ENCODE measurements at regions not wholly inside any gene's neighbourhood (a gene's known extent, or its start where the extent isn't known, plus 50 kb on each side); places are given as distances from the start of the nearest gene placed in this dataset.
"Not testable (repeated sequence)": the region's sequence is repeated elsewhere in the genome, so short reads cannot be mapped to it uniquely, and the experiment has no call there.

GRCh38 chr1:148049115-148049496 lies 103.0 kb downstream of the NBPF11 start:
- H3K4me3 ChIP-seq (ENCODE audit: low read depth, low read length): peak overlapping the region; percentile 52
- not testable (repeated sequence) for DNase-seq (ENCODE audit: low read depth)

GRCh38 chr1:148048423-148049114 lies 103.5 kb downstream of the NBPF11 start:
- H3K4me3 ChIP-seq (ENCODE audit: low read depth, low read length): peak overlapping the region; percentile 52

GRCh38 chr1:148045872-148046271 lies 106.2 kb downstream of the NBPF11 start:
- DNase-seq (ENCODE audit: low read depth); H3K4me3 ChIP-seq (ENCODE audit: low read depth, low read length): not testable (repeated sequence)

More at GRCh38 chr1:148048423-148049114, 103.5 kb downstream of the NBPF11 start:
- DNase-seq (ENCODE audit: low read depth): peak; percentile 30

GRCh38 chr1:148044495-148044894 lies 107.6 kb downstream of the NBPF11 start:
- not testable (repeated sequence) for H3K4me3 ChIP-seq (ENCODE audit: low read depth, low read length); DNase-seq (ENCODE audit: low read depth)

Data from fibroblast of villous mesenchyme (primary cell).